Epithelial cell of proximal tubule (primary cell): ENCODE measurements at regions not wholly inside any gene's neighbourhood (a gene's known extent, or its start where the extent isn't known, plus 50 kb on each side); places are given as distances from the start of the nearest gene placed in this dataset.

Experiments used
- DNase-seq: peaks from one replicate; pipeline ENCODE4 v3.0.0-alpha.2; 2011; ENCODE audit warnings: low read depth
- H3K4me3 ChIP-seq: 2 replicates; pipeline ENCODE4 v1.5.1; 2011; ENCODE audit warnings: low read depth, mild to moderate bottlenecking, low read length
- TF ChIP-seq, protein P1 (sequence below): conservative IDR thresholded peaks from 2 replicates; pipeline ENCODE4 v1.5.1; 2012; ENCODE audit warnings: low read depth, mild to moderate bottlenecking, low read length

GRCh38 chr13:84983321-84983720 lies 815.9 kb downstream of the SLITRK6 start:
- DNase-seq, result no peak
- TF ChIP-seq, protein P1, sequence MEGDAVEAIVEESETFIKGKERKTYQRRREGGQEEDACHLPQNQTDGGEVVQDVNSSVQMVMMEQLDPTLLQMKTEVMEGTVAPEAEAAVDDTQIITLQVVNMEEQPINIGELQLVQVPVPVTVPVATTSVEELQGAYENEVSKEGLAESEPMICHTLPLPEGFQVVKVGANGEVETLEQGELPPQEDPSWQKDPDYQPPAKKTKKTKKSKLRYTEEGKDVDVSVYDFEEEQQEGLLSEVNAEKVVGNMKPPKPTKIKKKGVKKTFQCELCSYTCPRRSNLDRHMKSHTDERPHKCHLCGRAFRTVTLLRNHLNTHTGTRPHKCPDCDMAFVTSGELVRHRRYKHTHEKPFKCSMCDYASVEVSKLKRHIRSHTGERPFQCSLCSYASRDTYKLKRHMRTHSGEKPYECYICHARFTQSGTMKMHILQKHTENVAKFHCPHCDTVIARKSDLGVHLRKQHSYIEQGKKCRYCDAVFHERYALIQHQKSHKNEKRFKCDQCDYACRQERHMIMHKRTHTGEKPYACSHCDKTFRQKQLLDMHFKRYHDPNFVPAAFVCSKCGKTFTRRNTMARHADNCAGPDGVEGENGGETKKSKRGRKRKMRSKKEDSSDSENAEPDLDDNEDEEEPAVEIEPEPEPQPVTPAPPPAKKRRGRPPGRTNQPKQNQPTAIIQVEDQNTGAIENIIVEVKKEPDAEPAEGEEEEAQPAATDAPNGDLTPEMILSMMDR, result no peak
- no peak overlapping the region for H3K4me3 ChIP-seq

DNA sequence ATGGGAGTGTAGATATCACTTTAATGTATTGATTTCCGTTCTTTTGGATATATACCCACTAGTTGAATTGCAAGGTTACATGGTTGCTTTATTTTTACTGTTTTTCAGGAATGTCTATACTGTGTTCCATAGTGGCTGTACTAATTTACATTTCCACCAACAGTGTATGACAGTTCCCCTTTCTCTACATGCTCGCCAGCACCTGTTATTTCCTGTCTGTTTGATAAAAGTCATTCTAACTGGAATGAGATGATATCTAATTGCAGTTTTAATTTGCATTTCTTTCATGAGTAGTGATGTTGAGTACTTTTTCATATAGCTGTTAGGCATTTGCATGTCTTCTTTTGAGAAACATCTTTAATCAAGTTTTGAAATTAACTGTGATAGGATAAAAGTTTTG lies 818.6 kb downstream of the SLITRK6 start:
- DNase-seq, result no peak
- no peak overlapping the region for H3K4me3 ChIP-seq
- TF ChIP-seq, protein P1, result no peak

GRCh38 chr13:84978851-84979250 lies 820.4 kb downstream of the SLITRK6 start:
- no peak overlapping the region for H3K4me3 ChIP-seq
- DNase-seq, result no peak
- TF ChIP-seq, protein P1, result no peak

- no peak overlapping the region for H3K4me3 ChIP-seq
- no peak for DNase-seq
- TF ChIP-seq, protein P1, result no peak
Observed at GRCh38 chr13:84973661-84974060, 825.6 kb downstream of the SLITRK6 start.

- no peak for DNase-seq
- TF ChIP-seq, protein P1, result no peak
- no peak overlapping the region for H3K4me3 ChIP-seq
Observed at GRCh38 chr13:84972907-84973306, 826.3 kb downstream of the SLITRK6 start.

- H3K4me3 ChIP-seq, result no peak overlapping the region
- TF ChIP-seq, protein P1, result no peak
- DNase-seq, result no peak
Observed at GRCh38 chr13:84962849-84963248, 836.4 kb downstream of the SLITRK6 start.

- DNase-seq, result no peak
- H3K4me3 ChIP-seq, result no peak overlapping the region
- TF ChIP-seq, protein P1, result no peak
Observed at GRCh38 chr13:84962141-84962750, 837.0 kb downstream of the SLITRK6 start.
